ENCODE measurements at regions not wholly inside any gene's neighbourhood (a gene's known extent, or its start where the extent isn't known, plus 50 kb on each side); places are given as distances from the start of the nearest gene placed in this dataset.

GRCh38 chr2:66303471-66303870 is 131.5 kb upstream of the MEIS1 start:
- in situ Hi-C loops (cut with HindIII; ENCODE audit: extremely low pct_ligation_motif_present, low pct_unique_long_range_greater_than_20kb) (no loop called here), intact Hi-C loops (cut with micrococcal nuclease; ENCODE audit: unreplicated experiment) (no loop called here)
- Histone ChIP-seq H3K4me1 (ENCODE audit: insufficient read depth, low read length) (no peaks in the 10 kb centered on the region), H3K27ac (ENCODE audit: extremely low read length, insufficient read depth, low read length) (no peak overlapping the region), H4K20me1 (ENCODE audit: insufficient read depth, low read length) (no peaks in the 10 kb centered on the region), H2AFZ (ENCODE audit: low read length) (no peak overlapping the region), H3K36me3 (replicated peaks in 1 of 2; ENCODE audit: control insufficient read depth in 1 of 2, insufficient read depth in 2 of 2, low read length in 2 of 2) (no peaks in the 10 kb centered on the region), H3K9me3 (ENCODE audit: low read length) (no peaks in the 10 kb centered on the region), H3K27me3 (ENCODE audit: control insufficient read depth in 1 of 2, insufficient read depth in 2 of 2, low read length in 2 of 2) (peaks cover 0 to 14% of the 10 kb centered on the region in 2 experiments; a peak in 1 of 5 replicates), H3K4me2 (ENCODE audit: low read depth, low read length) (no peak overlapping the region), H3K79me2 (ENCODE audit: insufficient read depth, low read length) (no peaks in the 10 kb centered on the region), H3K9ac (ENCODE audit: insufficient read depth, low read depth, low read length) (no peak overlapping the region), H3K4me3 (replicated peaks in 1 of 3; ENCODE audit: insufficient read depth in 1 of 3, low read depth in 2 of 3, low read length in 3 of 3) (no peak overlapping the region)
- no peak for TF ChIP-seq ZNF766 (CRISPR knock-in tag; IDR thresholded peaks at IDR 0.05; ENCODE audit: borderline replicate concordance)
- TF ChIP-seq NFIB (CRISPR knock-in tag; IDR thresholded peaks at IDR 0.05; ENCODE audit: borderline replicate concordance) = no peak
- TF ChIP-seq NCOA2 (CRISPR knock-in tag; IDR thresholded peaks at IDR 0.05) = no peak
- TF ChIP-seq ZNF776 (CRISPR knock-in tag; IDR thresholded peaks at IDR 0.05) = no peak
- DNase-seq (ENCODE audit: low spot score) (no peak), FAIRE-seq (no peak), ATAC-seq (no peak)
- ChIA-PET POLR2A (no interaction called here), CTCF (ENCODE audit: low intra/inter-chr PET ratio, low total read pairs) (no interaction called here)
- 2% methylated on average over 4 of the region's 4 CpGs for WGBS (ENCODE audit: low lambda C conversion rate)
- BruUV-seq (replicated peaks) = no TSS peak

GRCh38 chr2:66301767-66302140 is 133.2 kb upstream of the MEIS1 start:
- no peaks in the 10 kb centered on the region for H3K36me3 ChIP-seq (replicated peaks in 1 of 2; ENCODE audit: control insufficient read depth in 1 of 2, insufficient read depth in 2 of 2, low read length in 2 of 2)
- in situ Hi-C loops (cut with HindIII; ENCODE audit: extremely low pct_ligation_motif_present, low pct_unique_long_range_greater_than_20kb) = no loop called here
- FAIRE-seq (no peak), ATAC-seq (no peak), DNase-seq (ENCODE audit: low spot score) (no peak)
- H3K27ac ChIP-seq (ENCODE audit: extremely low read length, insufficient read depth, low read length) = no peak overlapping the region
- intact Hi-C loops (cut with micrococcal nuclease; ENCODE audit: unreplicated experiment) = no loop called here
- CTCF ChIA-PET (ENCODE audit: low intra/inter-chr PET ratio, low total read pairs) = no interaction called here
- H3K4me2 ChIP-seq (ENCODE audit: low read depth, low read length) = no peak overlapping the region
- no peak overlapping the region for H2AFZ ChIP-seq (ENCODE audit: low read length)
- no peak overlapping the region for H3K9ac ChIP-seq (ENCODE audit: insufficient read depth, low read depth, low read length)
- no peaks in the 10 kb centered on the region for H3K9me3 ChIP-seq (ENCODE audit: low read length)
- H3K4me1 ChIP-seq (ENCODE audit: insufficient read depth, low read length) = no peaks in the 10 kb centered on the region
- no peaks in the 10 kb centered on the region for H3K79me2 ChIP-seq (ENCODE audit: insufficient read depth, low read length)
- WGBS (ENCODE audit: low lambda C conversion rate) = 33% methylated on average over 9 of the region's 9 CpGs
- peaks cover 0 to 21% of the 10 kb centered on the region in 2 experiments; a peak in 1 of 5 replicates for H3K27me3 ChIP-seq (ENCODE audit: control insufficient read depth in 1 of 2, insufficient read depth in 2 of 2, low read length in 2 of 2)
- TF ChIP-seq ZFP41 (CRISPR knock-in tag; IDR thresholded peaks at IDR 0.05; ENCODE audit: borderline replicate concordance) = no peak
- TF ChIP-seq ZFP90 (CRISPR knock-in tag; IDR thresholded peaks at IDR 0.05; ENCODE audit: borderline replicate concordance) = no peak
- no peak for TF ChIP-seq KLF11 (CRISPR knock-in tag; IDR thresholded peaks at IDR 0.05)
- TF ChIP-seq HNRNPUL1 (IDR thresholded peaks at IDR 0.05; ENCODE audit: low read depth, low read length) = no peak
- no peak for TF ChIP-seq ZNF296 (CRISPR knock-in tag; conservative IDR thresholded peaks at IDR 0.05)
- no peak for TF ChIP-seq MEIS2 (CRISPR knock-in tag; IDR thresholded peaks at IDR 0.05)
- TF ChIP-seq ETV6 (CRISPR knock-in tag; conservative IDR thresholded peaks at IDR 0.05) = no peak
- BruUV-seq (replicated peaks) = no TSS peak
- no peaks in the 10 kb centered on the region for H4K20me1 ChIP-seq (ENCODE audit: insufficient read depth, low read length)
- POLR2A ChIA-PET = no interaction called here
- no peak overlapping the region for H3K4me3 ChIP-seq (replicated peaks in 1 of 3; ENCODE audit: insufficient read depth in 1 of 3, low read depth in 2 of 3, low read length in 3 of 3)
